ENCODE measurements at regions not wholly inside any gene's neighbourhood (a gene's known extent, or its start where the extent isn't known, plus 50 kb on each side); places are given as distances from the start of the nearest gene placed in this dataset.

- H3K4me3 ChIP-seq (ENCODE audit: low read length) = no peak overlapping the region
- DNase-seq (no peak), ATAC-seq (no peak)
- H3K9me3 ChIP-seq (ENCODE audit: control insufficient read depth, insufficient read depth, low read length) = no peaks in the 10 kb centered on the region
- no peak for TF ChIP-seq CTCF (IDR thresholded peaks at IDR 0.05)
- no peak overlapping the region for H3K27ac Mint-ChIP-seq
- 90% methylated on average over 5 of the region's 8 CpGs for WGBS (ENCODE audit: insufficient coverage)
- intact Hi-C loops (cut with micrococcal nuclease) = no loop called here
- H3K4me1 ChIP-seq (ENCODE audit: control insufficient read depth, insufficient read depth, low read length) = no peaks in the 10 kb centered on the region
- no peaks in the 10 kb centered on the region for H3K36me3 ChIP-seq (ENCODE audit: control insufficient read depth, insufficient read depth, low read length)
- no peak overlapping the region for H3K27ac ChIP-seq (ENCODE audit: low read length)
- peaks cover 5 to 6% of the 10 kb centered on the region in 2 donors for H3K9me3 Mint-ChIP-seq
- H3K27me3 ChIP-seq (ENCODE audit: control insufficient read depth, insufficient read depth, low read length) = no peaks in the 10 kb centered on the region
- H3K4me3 Mint-ChIP-seq = no peak overlapping the region
- no peaks in the 10 kb centered on the region for H3K4me1 Mint-ChIP-seq
- H3K36me3 Mint-ChIP-seq = no peaks in the 10 kb centered on the region
- H3K27me3 Mint-ChIP-seq (ENCODE audit: low read depth in 2 of 2) = no peaks in the 10 kb centered on the region
These were observed 323.6 kb downstream of the EIPR1 start for GRCh38 chr2:3054066-3054465.

- Histone ChIP-seq H3K4me3 (ENCODE audit: low read length) (no peak overlapping the region), H3K9me3 (ENCODE audit: control insufficient read depth, insufficient read depth, low read length) (no peaks in the 10 kb centered on the region), H3K27me3 (ENCODE audit: control insufficient read depth, insufficient read depth, low read length) (no peaks in the 10 kb centered on the region), H3K4me1 (ENCODE audit: control insufficient read depth, insufficient read depth, low read length) (no peaks in the 10 kb centered on the region), H3K27ac (ENCODE audit: low read length) (no peak overlapping the region), H3K36me3 (ENCODE audit: control insufficient read depth, insufficient read depth, low read length) (no peaks in the 10 kb centered on the region)
- no peaks in the 10 kb centered on the region for H3K36me3 Mint-ChIP-seq
- ATAC-seq = no peak
- no peaks in the 10 kb centered on the region for H3K9me3 Mint-ChIP-seq
- intact Hi-C loops (cut with micrococcal nuclease) = no loop called here
- no peak overlapping the region for H3K4me3 Mint-ChIP-seq
- H3K27ac Mint-ChIP-seq = no peak overlapping the region
- WGBS (ENCODE audit: insufficient coverage) = 58% methylated on average over 5 of the region's 5 CpGs
- no peak for TF ChIP-seq CTCF (IDR thresholded peaks at IDR 0.05)
- no peaks in the 10 kb centered on the region for H3K27me3 Mint-ChIP-seq (ENCODE audit: low read depth in 2 of 2)
- H3K4me1 Mint-ChIP-seq = no peaks in the 10 kb centered on the region
- DNase-seq = no peak
These were observed 326.4 kb downstream of the EIPR1 start for GRCh38 chr2:3051266-3051665.

GRCh38 chr2:3046170-3046865 is 331.3 kb downstream of the EIPR1 start:
- intact Hi-C loops (cut with micrococcal nuclease) = no loop called here
- peak in 1 of 3 donors; percentile 30 for ATAC-seq
- no peaks in the 10 kb centered on the region for H3K4me1 Mint-ChIP-seq

More at GRCh38 chr2:3046170-3046865, 331.3 kb downstream of the EIPR1 start:
- no peak overlapping the region for H3K27ac ChIP-seq (ENCODE audit: low read length)
- H3K9me3 ChIP-seq (ENCODE audit: control insufficient read depth, insufficient read depth, low read length) = no peaks in the 10 kb centered on the region
- H3K36me3 ChIP-seq (ENCODE audit: control insufficient read depth, insufficient read depth, low read length) = no peaks in the 10 kb centered on the region
- H3K4me1 ChIP-seq (ENCODE audit: control insufficient read depth, insufficient read depth, low read length) = no peaks in the 10 kb centered on the region
- H3K4me3 ChIP-seq (ENCODE audit: low read length) = no peak overlapping the region
- H3K27me3 ChIP-seq (ENCODE audit: control insufficient read depth, insufficient read depth, low read length) = no peaks in the 10 kb centered on the region
- H3K36me3 Mint-ChIP-seq = no peaks in the 10 kb centered on the region
- H3K4me3 Mint-ChIP-seq = no peak overlapping the region
- no peaks in the 10 kb centered on the region for H3K27me3 Mint-ChIP-seq (ENCODE audit: low read depth in 2 of 2)
- no peak for TF ChIP-seq CTCF (IDR thresholded peaks at IDR 0.05)
- WGBS (ENCODE audit: insufficient coverage) = 92% methylated on average over 14 of the region's 14 CpGs
- no peaks in the 10 kb centered on the region for H3K9me3 Mint-ChIP-seq
- DNase-seq = no peak
- H3K27ac Mint-ChIP-seq = no peak overlapping the region
